ENCODE measurements at regions not wholly inside any gene's neighbourhood (a gene's known extent, or its start where the extent isn't known, plus 50 kb on each side); places are given as distances from the start of the nearest gene placed in this dataset.

DNA sequence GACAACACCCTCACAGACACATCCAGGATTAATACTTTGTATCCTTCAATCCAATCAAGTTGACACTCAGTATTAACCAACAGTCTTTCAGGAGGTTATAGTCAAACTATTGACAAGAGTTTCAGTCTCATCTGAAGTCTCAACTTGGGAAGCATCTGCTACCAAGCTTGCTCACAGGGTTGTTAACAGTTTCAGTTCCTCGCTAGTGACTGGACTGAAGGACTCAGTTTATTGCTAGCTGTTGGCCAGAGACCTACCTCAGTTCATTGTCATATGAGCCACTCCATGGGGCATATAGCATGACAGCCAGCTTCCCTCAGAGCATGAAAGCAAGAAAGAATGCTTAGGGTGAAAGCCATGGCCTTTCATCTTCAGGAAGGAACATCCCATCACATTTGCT lies 228.6 kb downstream of the EPHA4 start:
- DNase-seq, result no peak

GRCh38 chr2:221345516-221345915 lies 226.6 kb downstream of the EPHA4 start:
- DNase-seq, result no peak

- DNase-seq, result no peak
Measured at GRCh38 chr2:221346411-221346810, 225.7 kb downstream of the EPHA4 start.

DNA sequence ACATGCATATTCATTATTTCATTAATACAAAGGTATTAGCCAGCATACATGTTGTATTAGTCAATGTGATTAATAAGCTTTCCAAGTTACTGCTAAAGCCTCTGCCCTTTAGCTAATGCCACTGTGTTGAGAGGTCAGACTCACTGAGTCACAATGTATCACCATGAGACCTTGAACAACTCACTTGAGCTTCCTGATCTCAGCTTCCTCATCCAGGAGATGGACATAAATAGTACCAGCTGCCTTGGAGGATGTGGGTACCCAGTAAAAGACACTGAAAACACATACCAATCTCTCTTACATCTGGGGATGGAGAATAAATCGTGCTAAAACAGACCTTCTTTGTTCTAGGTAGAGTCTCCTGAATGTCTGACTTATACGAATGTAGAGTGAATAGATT lies 224.6 kb downstream of the EPHA4 start:
- no peak for DNase-seq

DNA sequence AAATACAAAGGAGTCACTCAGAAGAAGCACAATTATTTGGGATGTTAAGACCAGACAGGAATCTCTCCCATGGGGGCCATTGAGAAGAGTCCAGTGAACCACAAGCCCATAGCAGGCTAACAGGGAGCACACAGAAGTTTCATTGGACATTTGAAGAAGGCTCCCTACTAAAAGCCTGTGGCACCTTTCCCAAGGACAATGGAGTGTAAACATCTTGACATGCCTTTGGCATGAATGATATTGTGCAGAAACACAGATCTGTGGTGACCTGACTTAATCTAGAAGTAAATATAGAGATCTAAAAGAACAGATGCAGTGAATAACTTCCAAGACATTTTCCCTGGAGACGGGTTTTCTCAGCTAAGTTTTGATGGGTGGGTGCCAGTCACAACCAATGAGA lies 221.5 kb downstream of the EPHA4 start:
- no peak for DNase-seq

DNA sequence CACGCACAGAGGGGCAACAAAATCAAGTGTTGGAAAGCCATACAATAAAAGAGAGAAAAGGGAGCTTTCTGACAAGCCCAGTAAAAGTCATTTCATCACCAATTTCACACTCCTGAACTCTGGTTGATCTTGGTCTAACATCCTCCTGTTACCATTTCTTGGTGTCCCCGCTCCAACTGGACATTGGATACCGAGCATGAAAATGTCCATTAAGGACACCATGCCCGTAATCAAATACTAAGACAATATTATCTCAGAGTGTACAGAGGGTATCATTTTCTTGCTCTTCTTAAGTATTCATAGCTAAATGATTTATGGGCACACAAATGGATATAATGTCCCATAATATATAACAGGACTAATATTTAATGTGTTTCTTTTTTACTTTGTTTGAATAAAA lies 218.9 kb downstream of the EPHA4 start:
- no peak for DNase-seq

DNA sequence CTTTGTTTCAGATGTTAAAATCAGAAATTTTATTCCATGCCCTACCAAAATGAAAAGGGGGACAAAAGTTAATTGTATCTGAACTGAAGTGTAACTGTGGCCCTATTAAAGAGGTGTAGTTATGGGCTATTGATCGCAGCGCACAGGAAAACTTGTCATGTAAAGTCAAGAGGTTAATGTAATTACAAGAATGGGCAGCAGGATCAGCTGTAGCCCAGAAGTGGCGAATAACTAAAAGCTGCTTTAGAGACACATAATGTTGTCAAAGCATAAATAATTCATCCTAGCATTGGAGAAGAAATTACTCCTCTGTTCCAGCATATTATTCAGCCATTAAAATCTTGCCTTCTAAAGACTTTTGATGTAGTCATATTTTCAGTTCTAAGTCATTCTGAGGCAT lies 211.8 kb downstream of the EPHA4 start:
- DNase-seq, result no peak

- no peak for DNase-seq
Measured at GRCh38 chr2:221360742-221361141, 211.4 kb downstream of the EPHA4 start.

DNA sequence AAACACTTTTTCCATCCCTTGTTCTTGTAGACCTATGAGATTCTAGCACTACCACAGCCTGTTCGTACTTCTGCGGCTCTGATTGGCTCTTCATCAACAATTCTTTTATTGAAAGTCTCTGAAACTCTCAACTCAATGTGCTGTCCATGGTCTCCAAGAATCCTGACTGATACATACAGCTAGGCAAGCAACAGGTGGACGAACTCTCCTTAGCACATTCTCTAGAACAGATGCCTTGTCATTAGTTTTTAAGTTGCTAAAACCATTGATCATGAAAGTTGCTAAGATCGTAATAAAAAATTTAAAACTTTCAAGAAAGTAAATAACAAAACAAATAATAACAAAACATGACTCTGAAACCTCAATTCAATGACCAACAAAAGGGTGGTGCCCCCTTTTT lies 210.5 kb downstream of the EPHA4 start:
- no peak for DNase-seq

- no peak for DNase-seq
Measured at GRCh38 chr2:221364672-221365071, 207.4 kb downstream of the EPHA4 start.
